Panc1 (cell line): ENCODE measurements at regions not wholly inside any gene's neighbourhood (a gene's known extent, or its start where the extent isn't known, plus 50 kb on each side); places are given as distances from the start of the nearest gene placed in this dataset.

Experiments used
- ATAC-seq: fragments of 200-7000 bp; cut with Tn5 transposase; 2 replicates; pipeline ENCODE4 v1.9.1; 2020; ENCODE audit warnings: mild to moderate bottlenecking, moderate library complexity
- BruUV-seq: library from RNA; stranded (reverse); fragments of 400-500 nt; replicated peaks from 2 replicates; lab custom pipeline; 2021; lab: Mats Ljungman, UMichigan
- CTCF ChIA-PET: fragments of 300-600 bp; sonication (Branson Sonifier 250); formaldehyde crosslinking; loops from one replicate; lab custom pipeline; 2022; ENCODE audit warnings: antibody characterized with exemption; lab: Charles Lee
- POLR2A ChIA-PET: fragments of 300-600 bp; sonication (Branson Sonifier 250); formaldehyde crosslinking; loops from one replicate; lab custom pipeline; 2022; ENCODE audit warnings: antibody characterized with exemption; lab: Charles Lee
- DNase-seq: peaks from one replicate; pipeline ENCODE4 v3.0.0-alpha.2; 2010; ENCODE audit warnings: low read depth, low spot score
- H3K27ac ChIP-seq: 2 replicates; pipeline ENCODE4 v1.5.1; 2011; ENCODE audit warnings: mild to moderate bottlenecking, low read length, inconsistent platforms
- H3K27me3 ChIP-seq: fragments of 200-500 bp; sonication (Bioruptor generic); 2 replicates; pipeline ENCODE4 v1.6.0; 2014; ENCODE audit warnings: low read length, inconsistent platforms; ENCODE audit not compliant: control insufficient read depth, insufficient read depth
- H3K36me3 ChIP-seq: fragments of 200-500 bp; sonication (Bioruptor generic); 2 replicates; pipeline ENCODE4 v1.5.1; 2014; ENCODE audit warnings: inconsistent platforms, mild to moderate bottlenecking, low read length, moderate library complexity; ENCODE audit not compliant: control insufficient read depth, insufficient read depth
- H3K4me1 ChIP-seq: 2 replicates; pipeline ENCODE4 v1.5.1; 2011; ENCODE audit warnings: inconsistent platforms, mild to moderate bottlenecking, low read length, moderate library complexity; ENCODE audit not compliant: control insufficient read depth, insufficient read depth
- H3K4me3 ChIP-seq, 2 experiments: 2 replicates each; pipeline ENCODE4 v1.5.1; 2011 to 2012; ENCODE audit warnings: low read depth in 2 of 2, low read length in 2 of 2, mild to moderate bottlenecking in 2 of 2, inconsistent platforms in 1 of 2, moderate library complexity in 1 of 2
- H3K9me3 ChIP-seq: fragments of 200-500 bp; sonication (Bioruptor generic); 2 replicates; pipeline ENCODE4 v1.5.1; 2014; ENCODE audit warnings: low read depth, mild to moderate bottlenecking, inconsistent platforms, low read length, moderate library complexity; ENCODE audit not compliant: control insufficient read depth, insufficient read depth
- CTCF ChIP-seq: fragments of 450-650 bp; IDR thresholded peaks from 2 replicates; pipeline ENCODE4 v1.5.1; 2017; ENCODE audit warnings: mild to moderate bottlenecking
- POLR2AphosphoS5 ChIP-seq: IDR thresholded peaks from 2 replicates; pipeline ENCODE4 v1.6.1; 2012; ENCODE audit warnings: mild to moderate bottlenecking, low read depth, low read length, moderate library complexity
- REST ChIP-seq, 2 experiments: IDR thresholded peaks; 2 replicates each; pipeline ENCODE4 v1.6.1; 2011 to 2012; ENCODE audit warnings: low read depth in 2 of 2, control low read depth in 1 of 2, low read length in 1 of 2, mild to moderate bottlenecking in 1 of 2, moderate library complexity in 1 of 2; ENCODE audit not compliant: insufficient read depth in 1 of 2
- SIN3A ChIP-seq: IDR thresholded peaks from 2 replicates; pipeline ENCODE4 v1.6.1; 2012; ENCODE audit warnings: low read depth, mild to moderate bottlenecking, low read length, moderate library complexity, borderline replicate concordance; ENCODE audit not compliant: insufficient read depth
- TCF7L2 ChIP-seq: IDR thresholded peaks from 2 replicates; pipeline ENCODE4 v1.6.1; 2011; ENCODE audit warnings: mild to moderate bottlenecking, low read depth, low read length, inconsistent platforms
- in situ Hi-C: cut with HindIII; loops from 2 replicates; pipeline ENCODE4 v1.10.0; 2016; ENCODE audit warnings: low sequenced_read_pairs, low pct_unique_long_range_greater_than_20kb
- intact Hi-C: fragments of 100-400 bp; cut with micrococcal nuclease; formaldehyde crosslinking; loops from one replicate; pipeline ENCODE4 v1.10.0; 2022; ENCODE audit not compliant: unreplicated experiment

DNA sequence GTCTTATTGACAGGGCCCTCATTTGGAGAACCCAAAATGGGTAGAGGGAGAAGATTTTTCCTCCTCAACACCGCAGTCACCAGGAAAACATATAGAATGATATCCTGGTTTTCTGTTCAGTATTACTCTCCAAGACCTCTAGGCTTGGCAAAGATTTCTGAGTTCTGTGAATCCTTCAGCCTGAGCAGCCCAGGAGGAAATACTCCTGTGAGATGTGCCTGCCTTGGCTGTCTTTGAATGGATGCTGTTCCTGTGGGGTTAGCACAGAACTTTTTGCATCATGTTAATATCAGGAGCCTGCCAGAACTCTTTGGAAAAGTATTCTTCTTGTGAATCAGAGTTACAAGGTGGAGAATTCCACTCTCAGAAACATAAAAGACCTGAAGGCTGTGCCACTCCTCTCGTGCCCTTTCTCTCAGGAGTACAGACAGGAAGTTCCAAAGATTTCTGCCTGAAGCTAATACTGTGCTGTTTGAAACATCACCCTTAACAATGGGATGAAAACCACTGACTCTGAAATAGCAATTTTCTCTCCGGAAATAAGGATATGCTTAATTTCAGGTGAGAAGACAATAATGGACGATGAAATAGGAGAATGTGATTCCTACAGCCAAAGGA is 520.1 kb upstream of the NBEA start:
- ChIA-PET CTCF (no interaction called here), POLR2A (no interaction called here)
- Histone ChIP-seq H3K4me1 (no peaks in the 10 kb centered on the region), H3K4me3 (no peak overlapping the region), H3K36me3 (no peaks in the 10 kb centered on the region), H3K27ac (no peak overlapping the region), H3K9me3 (no peaks in the 10 kb centered on the region), H3K27me3 (no peaks in the 10 kb centered on the region)
- DNase-seq (no peak), ATAC-seq (no peak)
- intact Hi-C loops: no loop called here
- in situ Hi-C loops: no loop called here
- TF ChIP-seq CTCF (no peak), TCF7L2 (no peak), REST (IDR thresholded peaks at IDR 0.05; ENCODE audit: insufficient read depth in 1 of 2, low read depth in 2 of 2, low read length in 1 of 2) (no peak), POLR2AphosphoS5 (no peak), SIN3A (no peak)
- BruUV-seq: no TSS peak

- POLR2A ChIA-PET: no interaction called here
- Histone ChIP-seq H3K4me3 (no peak overlapping the region), H3K4me1 (no peaks in the 10 kb centered on the region), H3K9me3 (no peaks in the 10 kb centered on the region), H3K36me3 (no peaks in the 10 kb centered on the region), H3K27me3 (no peaks in the 10 kb centered on the region), H3K27ac (no peak overlapping the region)
- BruUV-seq: no TSS peak
- TF ChIP-seq SIN3A: no peak
- no peak for TF ChIP-seq POLR2AphosphoS5
- no peak for TF ChIP-seq TCF7L2
- no peak for TF ChIP-seq REST (IDR thresholded peaks at IDR 0.05; ENCODE audit: insufficient read depth in 1 of 2, low read depth in 2 of 2, low read length in 1 of 2)
- TF ChIP-seq CTCF: no peak
- ATAC-seq: no peak
- DNase-seq: no peak
- intact Hi-C loops: no loop called here
- in situ Hi-C loops: no loop called here
- CTCF ChIA-PET: no interaction called here
These were observed 519.1 kb upstream of the NBEA start for GRCh38 chr13:34422956-34423355.
